ENCODE measurements at regions not wholly inside any gene's neighbourhood (a gene's known extent, or its start where the extent isn't known, plus 50 kb on each side); places are given as distances from the start of the nearest gene placed in this dataset.

DNA sequence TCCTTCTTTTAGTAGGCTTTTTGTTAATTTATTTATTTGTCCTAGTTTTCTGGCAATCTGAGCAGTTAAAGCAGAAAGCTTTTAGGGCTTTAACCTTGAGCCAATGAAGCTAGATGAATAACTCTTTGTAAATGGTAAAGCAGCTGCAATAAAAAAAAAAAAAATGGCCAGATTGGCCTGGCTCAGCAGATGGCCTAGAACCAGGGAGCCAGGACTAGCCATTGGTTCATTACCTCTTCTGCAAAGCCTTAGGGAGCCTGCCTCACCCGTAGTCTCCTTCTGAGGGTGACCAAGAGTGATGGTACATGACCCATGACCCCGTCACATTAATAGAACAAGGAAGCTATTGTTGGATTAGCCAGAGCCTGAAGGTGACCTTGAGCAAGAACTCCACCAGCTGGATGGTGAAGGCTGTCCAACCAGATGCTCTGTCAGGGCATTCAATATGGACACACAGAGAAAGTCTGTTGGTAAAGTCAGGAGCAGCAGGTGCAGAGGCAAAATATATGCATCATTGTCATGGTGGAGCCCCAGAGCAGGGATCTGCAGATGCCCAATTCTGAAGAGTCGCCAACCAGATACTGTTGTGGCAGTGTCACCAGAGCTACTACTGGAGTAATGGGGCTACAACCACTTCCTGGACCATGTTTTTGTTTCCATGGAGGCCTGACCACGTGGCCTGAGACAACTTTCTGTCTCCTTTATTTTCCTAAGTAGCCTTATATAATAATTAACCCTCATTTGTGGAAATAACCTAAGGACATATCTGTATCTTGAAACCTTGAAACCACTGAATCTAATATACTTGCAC lies 100.7 kb downstream of the MTX3 start:
- TF ChIP-seq ZFP36 (IDR thresholded peaks at IDR 0.05; ENCODE audit: borderline replicate concordance, partially characterized antibody): no peak
- no peak for TF ChIP-seq CTCF (IDR thresholded peaks at IDR 0.05)
- TF ChIP-seq, protein P1, sequence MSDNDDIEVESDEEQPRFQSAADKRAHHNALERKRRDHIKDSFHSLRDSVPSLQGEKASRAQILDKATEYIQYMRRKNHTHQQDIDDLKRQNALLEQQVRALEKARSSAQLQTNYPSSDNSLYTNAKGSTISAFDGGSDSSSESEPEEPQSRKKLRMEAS (IDR thresholded peaks at IDR 0.05): no peak
- no peak for TF ChIP-seq JUN (IDR thresholded peaks at IDR 0.05)
- no peak for TF ChIP-seq ESRRA (IDR thresholded peaks at IDR 0.05; ENCODE audit: borderline replicate concordance, low read length)

Measured in A549 (cell line).